ENCODE measurements at regions not wholly inside any gene's neighbourhood (a gene's known extent, or its start where the extent isn't known, plus 50 kb on each side); places are given as distances from the start of the nearest gene placed in this dataset.

- ChIA-PET CTCF (ENCODE audit: low intra/inter-chr PET ratio) (no interaction called here), POLR2A (no interaction called here)
- WGBS (ENCODE audit: insufficient coverage, low coverage, missing lambda C conversion rate) = 7% methylated on average over 3 of the region's 3 CpGs
- TF ChIP-seq, protein P1, sequence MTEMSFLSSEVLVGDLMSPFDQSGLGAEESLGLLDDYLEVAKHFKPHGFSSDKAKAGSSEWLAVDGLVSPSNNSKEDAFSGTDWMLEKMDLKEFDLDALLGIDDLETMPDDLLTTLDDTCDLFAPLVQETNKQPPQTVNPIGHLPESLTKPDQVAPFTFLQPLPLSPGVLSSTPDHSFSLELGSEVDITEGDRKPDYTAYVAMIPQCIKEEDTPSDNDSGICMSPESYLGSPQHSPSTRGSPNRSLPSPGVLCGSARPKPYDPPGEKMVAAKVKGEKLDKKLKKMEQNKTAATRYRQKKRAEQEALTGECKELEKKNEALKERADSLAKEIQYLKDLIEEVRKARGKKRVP (CRISPR knock-in tag; IDR thresholded peaks at IDR 0.05) = no peak
- TF ChIP-seq HNRNPUL1 (IDR thresholded peaks at IDR 0.05; ENCODE audit: low read length) (no peak), DEAF1 (CRISPR knock-in tag; IDR thresholded peaks at IDR 0.05) (no peak), PHTF2 (CRISPR knock-in tag; IDR thresholded peaks at IDR 0.05) (no peak), NFATC3 (IDR thresholded peaks at IDR 0.05) (no peak), ZNF124 (CRISPR knock-in tag; IDR thresholded peaks at IDR 0.05) (no peak), ZNF253 (CRISPR knock-in tag; conservative IDR thresholded peaks at IDR 0.05) (no peak), IRF9 (tag; IDR thresholded peaks at IDR 0.05) (no peak), BMI1 (IDR thresholded peaks at IDR 0.05; ENCODE audit: low read length) (no peak), POLR2AphosphoS2 (IDR thresholded peaks at IDR 0.05; ENCODE audit: low read length) (no peak), HNRNPL (IDR thresholded peaks at IDR 0.05; ENCODE audit: low read depth, low read length) (no peak), FOXM1 (IDR thresholded peaks at IDR 0.05; ENCODE audit: low read depth) (no peak), FOXM1 (CRISPR knock-in tag; IDR thresholded peaks at IDR 0.05; ENCODE audit: low read depth) (no peak), ARID1B (IDR thresholded peaks at IDR 0.05) (no peak), CBX5 (IDR thresholded peaks at IDR 0.05; ENCODE audit: borderline replicate concordance, low read depth) (no peak)
- TF ChIP-seq, protein P2, sequence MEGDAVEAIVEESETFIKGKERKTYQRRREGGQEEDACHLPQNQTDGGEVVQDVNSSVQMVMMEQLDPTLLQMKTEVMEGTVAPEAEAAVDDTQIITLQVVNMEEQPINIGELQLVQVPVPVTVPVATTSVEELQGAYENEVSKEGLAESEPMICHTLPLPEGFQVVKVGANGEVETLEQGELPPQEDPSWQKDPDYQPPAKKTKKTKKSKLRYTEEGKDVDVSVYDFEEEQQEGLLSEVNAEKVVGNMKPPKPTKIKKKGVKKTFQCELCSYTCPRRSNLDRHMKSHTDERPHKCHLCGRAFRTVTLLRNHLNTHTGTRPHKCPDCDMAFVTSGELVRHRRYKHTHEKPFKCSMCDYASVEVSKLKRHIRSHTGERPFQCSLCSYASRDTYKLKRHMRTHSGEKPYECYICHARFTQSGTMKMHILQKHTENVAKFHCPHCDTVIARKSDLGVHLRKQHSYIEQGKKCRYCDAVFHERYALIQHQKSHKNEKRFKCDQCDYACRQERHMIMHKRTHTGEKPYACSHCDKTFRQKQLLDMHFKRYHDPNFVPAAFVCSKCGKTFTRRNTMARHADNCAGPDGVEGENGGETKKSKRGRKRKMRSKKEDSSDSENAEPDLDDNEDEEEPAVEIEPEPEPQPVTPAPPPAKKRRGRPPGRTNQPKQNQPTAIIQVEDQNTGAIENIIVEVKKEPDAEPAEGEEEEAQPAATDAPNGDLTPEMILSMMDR (IDR thresholded peaks at IDR 0.05 in 2 of 3, conservative IDR thresholded peaks at IDR 0.05 in 1 of 3; ENCODE audit: insufficient read depth in 2 of 3, low read depth in 1 of 3, low read length in 3 of 3) = no peak
- TF ChIP-seq, protein P3, sequence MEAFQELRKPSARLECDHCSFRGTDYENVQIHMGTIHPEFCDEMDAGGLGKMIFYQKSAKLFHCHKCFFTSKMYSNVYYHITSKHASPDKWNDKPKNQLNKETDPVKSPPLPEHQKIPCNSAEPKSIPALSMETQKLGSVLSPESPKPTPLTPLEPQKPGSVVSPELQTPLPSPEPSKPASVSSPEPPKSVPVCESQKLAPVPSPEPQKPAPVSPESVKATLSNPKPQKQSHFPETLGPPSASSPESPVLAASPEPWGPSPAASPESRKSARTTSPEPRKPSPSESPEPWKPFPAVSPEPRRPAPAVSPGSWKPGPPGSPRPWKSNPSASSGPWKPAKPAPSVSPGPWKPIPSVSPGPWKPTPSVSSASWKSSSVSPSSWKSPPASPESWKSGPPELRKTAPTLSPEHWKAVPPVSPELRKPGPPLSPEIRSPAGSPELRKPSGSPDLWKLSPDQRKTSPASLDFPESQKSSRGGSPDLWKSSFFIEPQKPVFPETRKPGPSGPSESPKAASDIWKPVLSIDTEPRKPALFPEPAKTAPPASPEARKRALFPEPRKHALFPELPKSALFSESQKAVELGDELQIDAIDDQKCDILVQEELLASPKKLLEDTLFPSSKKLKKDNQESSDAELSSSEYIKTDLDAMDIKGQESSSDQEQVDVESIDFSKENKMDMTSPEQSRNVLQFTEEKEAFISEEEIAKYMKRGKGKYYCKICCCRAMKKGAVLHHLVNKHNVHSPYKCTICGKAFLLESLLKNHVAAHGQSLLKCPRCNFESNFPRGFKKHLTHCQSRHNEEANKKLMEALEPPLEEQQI (IDR thresholded peaks at IDR 0.05) = no peak
Observed at GRCh38 chr3:180351601-180352000, 250.4 kb upstream of the TTC14 start.

More at GRCh38 chr3:180351601-180352000, 250.4 kb upstream of the TTC14 start:
- intact Hi-C loops (cut with micrococcal nuclease) = no loop called here
- Histone ChIP-seq H2AFZ (ENCODE audit: low read depth, low read length) (no peak overlapping the region), H3K36me3 (ENCODE audit: control insufficient read depth, insufficient read depth, low read length) (no peaks in the 10 kb centered on the region), H3K4me3 (no peak overlapping the region), H3K79me2 (ENCODE audit: control insufficient read depth, insufficient read depth, low read length) (no peaks in the 10 kb centered on the region), H3K27me3 (ENCODE audit: control insufficient read depth in 2 of 2, insufficient read depth in 2 of 2, low read length in 2 of 2) (no peaks in the 10 kb centered on the region), H3K9me1 (ENCODE audit: control insufficient read depth, insufficient read depth, low read length) (no peaks in the 10 kb centered on the region), H3K9ac (ENCODE audit: insufficient read depth in 1 of 2, low read depth in 2 of 2, low read length in 2 of 2) (no peak overlapping the region), H3K4me1 (replicated peaks in 1 of 2; ENCODE audit: control insufficient read depth in 2 of 2, insufficient read depth in 2 of 2, low read length in 2 of 2) (no peaks in the 10 kb centered on the region), H3K4me2 (ENCODE audit: insufficient read depth, low read length) (no peak overlapping the region), H3K9me3 (replicated peaks; ENCODE audit: control insufficient read depth, insufficient read depth, low read depth, low read length) (no peaks in the 10 kb centered on the region), H3K27ac (ENCODE audit: extremely low read depth, low read depth, low read length) (no peak overlapping the region), H4K20me1 (replicated peaks; ENCODE audit: control insufficient read depth, insufficient read depth, low read length) (no peaks in the 10 kb centered on the region)
- ATAC-seq (no peak), FAIRE-seq (no peak), DNase-seq (ENCODE audit: extremely low read depth in 1 of 4, low spot score in 3 of 4) (no peak)
- BruUV-seq (replicated peaks) = no TSS peak
- in situ Hi-C loops (cut with MboI) = no loop called here
